Astrocyte (in vitro differentiated cells and primary cell): ENCODE measurements at regions not wholly inside any gene's neighbourhood (a gene's known extent, or its start where the extent isn't known, plus 50 kb on each side); places are given as distances from the start of the nearest gene placed in this dataset.

Source experiments
- EZH2 ChIP-seq: IDR thresholded peaks from 2 replicates; pipeline ENCODE4 v1.6.1; 2012; ENCODE audit warnings: mild to moderate bottlenecking, low read length, inconsistent platforms; ENCODE audit not compliant: insufficient read depth
- TF ChIP-seq, protein P1 (sequence below): IDR thresholded peaks from 2 replicates; pipeline ENCODE4 v1.5.1; 2011; ENCODE audit warnings: low read depth, mild to moderate bottlenecking, inconsistent platforms, low read length, moderate library complexity; ENCODE audit not compliant: insufficient read depth

- TF ChIP-seq, protein P1, sequence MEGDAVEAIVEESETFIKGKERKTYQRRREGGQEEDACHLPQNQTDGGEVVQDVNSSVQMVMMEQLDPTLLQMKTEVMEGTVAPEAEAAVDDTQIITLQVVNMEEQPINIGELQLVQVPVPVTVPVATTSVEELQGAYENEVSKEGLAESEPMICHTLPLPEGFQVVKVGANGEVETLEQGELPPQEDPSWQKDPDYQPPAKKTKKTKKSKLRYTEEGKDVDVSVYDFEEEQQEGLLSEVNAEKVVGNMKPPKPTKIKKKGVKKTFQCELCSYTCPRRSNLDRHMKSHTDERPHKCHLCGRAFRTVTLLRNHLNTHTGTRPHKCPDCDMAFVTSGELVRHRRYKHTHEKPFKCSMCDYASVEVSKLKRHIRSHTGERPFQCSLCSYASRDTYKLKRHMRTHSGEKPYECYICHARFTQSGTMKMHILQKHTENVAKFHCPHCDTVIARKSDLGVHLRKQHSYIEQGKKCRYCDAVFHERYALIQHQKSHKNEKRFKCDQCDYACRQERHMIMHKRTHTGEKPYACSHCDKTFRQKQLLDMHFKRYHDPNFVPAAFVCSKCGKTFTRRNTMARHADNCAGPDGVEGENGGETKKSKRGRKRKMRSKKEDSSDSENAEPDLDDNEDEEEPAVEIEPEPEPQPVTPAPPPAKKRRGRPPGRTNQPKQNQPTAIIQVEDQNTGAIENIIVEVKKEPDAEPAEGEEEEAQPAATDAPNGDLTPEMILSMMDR, result no peak
- no peak for TF ChIP-seq EZH2
Observed at GRCh38 chr2:66730441-66730840, 295.5 kb downstream of the MEIS1 start.
